ENCODE measurements at regions not wholly inside any gene's neighbourhood (a gene's known extent, or its start where the extent isn't known, plus 50 kb on each side); places are given as distances from the start of the nearest gene placed in this dataset.

GRCh38 chr3:177830411-177830849 lies 633.1 kb upstream of the TBL1XR1 start:
- TF ChIP-seq POLR2AphosphoS5 (IDR thresholded peaks at IDR 0.05; ENCODE audit: borderline replicate concordance, low read depth, low read length) (no peak), EZH2 (IDR thresholded peaks at IDR 0.05) (no peak)

Data from SK-N-MC (cell line).